Retina (tissue), 1 donor: ENCODE measurements at regions not wholly inside any gene's neighbourhood (a gene's known extent, or its start where the extent isn't known, plus 50 kb on each side); places are given as distances from the start of the nearest gene placed in this dataset.

Source experiments
- DNase-seq: peaks from one replicate; pipeline ENCODE4 v3.0.0-alpha.2; 2016

DNA sequence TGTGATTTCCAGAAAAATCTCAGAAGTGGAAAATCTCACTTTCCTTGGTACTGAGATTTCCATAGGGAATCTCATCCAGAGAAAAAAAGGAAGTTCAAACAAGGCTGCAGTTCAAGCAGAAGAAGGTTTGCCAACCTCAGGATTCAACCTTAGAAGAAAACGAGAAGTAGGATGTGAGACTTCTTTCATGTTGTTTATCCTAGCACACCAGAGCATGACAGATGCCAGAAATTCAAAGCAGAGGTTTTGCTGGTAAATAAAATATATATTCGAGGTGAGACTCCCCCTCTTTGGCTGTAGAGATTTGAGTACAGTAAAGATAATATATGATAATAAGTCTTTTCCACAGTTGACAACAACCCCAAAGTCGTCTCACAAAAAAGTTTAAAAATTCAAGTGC lies 116.9 kb upstream of the SMC2 start:
- DNase-seq, result no peak

DNA sequence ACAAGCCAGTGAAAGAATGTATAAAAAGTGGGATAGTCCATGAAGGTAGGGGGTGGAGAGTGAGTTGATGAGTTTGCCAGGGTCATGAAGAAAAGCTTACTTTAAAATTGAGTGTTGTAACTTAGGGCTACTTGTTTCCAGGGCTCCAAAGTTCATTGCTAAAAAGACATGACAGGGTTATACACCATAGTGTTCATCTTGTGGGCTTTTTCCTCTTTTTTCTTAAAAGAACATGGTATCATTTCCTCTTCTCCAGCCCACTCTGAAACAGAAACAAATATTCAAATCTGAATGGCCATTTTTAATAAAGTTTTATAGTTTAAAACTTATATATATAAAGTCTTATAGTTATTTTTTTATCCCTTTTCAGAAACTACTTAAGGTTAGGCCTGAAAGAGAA lies 115.7 kb upstream of the SMC2 start:
- no peak for DNase-seq

DNA sequence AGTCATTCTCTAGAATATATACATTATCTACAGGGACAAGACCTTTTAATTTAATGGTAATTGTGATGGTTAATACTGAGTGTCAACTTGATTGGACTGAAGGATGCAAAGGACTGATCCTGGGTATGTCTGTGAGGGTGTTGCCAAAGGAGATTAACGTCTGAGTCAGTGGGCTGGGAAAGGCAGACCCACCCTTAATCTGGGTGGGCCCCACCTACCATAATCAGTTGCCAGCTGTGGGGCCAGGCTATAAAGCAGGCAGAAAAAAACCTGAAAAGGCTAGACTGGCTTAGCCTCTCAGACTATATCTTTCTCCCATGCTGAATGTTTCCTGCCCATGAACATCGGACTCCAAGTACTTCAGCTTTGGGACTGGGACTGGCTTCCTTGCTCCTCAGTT lies 112.2 kb upstream of the SMC2 start:
- no peak for DNase-seq

DNA sequence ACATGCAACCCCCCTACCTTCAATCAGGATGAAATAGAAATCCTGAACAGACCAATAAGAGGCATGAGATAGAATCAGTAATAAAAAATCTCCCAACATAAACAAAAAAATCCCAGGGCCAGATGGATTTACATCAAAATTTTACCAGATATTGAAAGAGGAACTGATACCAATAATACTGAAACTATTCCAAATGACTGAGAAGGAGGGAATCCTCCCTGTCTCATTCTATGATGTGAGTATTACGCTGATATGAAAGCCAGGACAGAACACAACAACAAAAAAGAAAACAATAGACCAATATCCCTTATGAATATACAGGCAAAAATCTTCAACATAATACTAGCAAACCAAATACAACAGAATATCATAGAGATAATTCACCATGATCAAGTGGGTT lies 109.0 kb upstream of the SMC2 start:
- no peak for DNase-seq

DNA sequence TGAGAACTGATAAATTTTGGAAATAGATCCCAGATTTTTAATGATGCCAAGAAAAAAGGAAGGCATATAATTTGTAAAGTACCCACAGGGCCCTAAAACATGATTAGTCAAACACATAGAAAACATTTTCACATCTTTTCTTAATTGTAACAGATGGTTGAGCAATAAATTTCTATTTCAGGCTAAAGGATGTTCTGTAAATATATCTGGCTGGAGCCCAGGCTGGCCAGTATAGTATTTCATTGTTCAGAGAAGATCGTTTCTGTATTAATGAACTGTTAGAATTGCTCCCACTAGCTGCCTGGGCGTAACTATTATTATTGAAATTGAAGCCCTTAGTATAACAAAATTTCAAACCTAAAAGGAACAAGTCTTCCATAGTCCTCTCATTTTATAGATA lies 105.3 kb upstream of the SMC2 start:
- DNase-seq, result no peak

DNA sequence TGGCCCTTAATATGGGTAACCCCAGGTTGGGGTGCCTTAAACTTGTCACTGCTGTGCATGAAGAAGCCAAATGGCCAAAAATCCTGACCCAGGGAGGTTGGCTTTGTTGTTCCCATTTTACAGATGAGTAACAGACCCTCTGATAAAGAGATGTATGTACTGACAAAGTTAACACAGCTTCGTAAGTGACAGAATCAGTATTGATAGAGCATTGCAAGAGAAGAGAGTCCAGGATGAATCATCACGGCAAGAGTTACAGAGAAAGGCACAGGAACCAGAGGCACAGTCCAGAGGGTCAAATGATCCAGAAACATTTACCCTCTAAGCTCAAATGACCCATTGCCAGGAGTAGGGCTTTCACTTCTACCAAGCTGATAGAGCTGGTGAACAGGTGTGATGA lies 103.8 kb upstream of the SMC2 start:
- no peak for DNase-seq

DNA sequence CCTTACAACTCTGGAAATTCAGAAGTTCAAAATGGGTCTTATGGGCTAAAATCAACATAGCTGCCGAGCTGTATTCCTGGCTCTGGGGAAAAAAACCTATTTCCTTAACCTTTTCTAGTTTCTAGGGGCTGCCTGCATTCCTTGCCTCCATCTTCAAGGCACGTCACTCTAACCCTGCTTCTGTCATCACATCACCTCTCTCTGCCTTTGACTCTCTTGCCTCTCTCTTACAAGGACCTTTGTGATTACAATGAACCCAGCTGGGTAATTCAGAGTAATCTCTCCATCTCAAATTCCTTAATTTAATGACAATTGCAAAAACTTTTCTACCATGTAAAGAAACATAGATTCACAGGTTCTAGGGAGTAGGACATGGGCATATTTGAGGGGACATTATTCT lies 103.1 kb upstream of the SMC2 start:
- no peak for DNase-seq

DNA sequence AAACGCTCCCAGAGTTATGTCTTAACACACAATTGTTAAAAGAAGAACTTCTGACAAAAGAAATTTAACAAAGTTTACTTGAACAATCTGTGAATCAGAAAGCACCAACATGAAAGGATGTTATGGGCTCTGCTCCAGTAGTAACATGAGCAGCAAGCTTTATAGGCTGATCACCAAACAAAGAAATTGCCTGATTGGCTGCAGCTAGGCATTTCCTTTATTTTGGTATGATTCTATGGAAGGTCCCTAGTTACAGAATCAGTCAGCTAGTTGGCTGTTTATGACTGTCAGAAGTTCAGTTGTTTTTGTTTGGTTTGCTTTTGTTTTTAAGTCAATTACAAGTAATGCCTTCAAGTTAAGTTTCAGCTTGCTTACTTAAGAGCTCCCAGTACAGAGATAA lies 102.4 kb upstream of the SMC2 start:
- DNase-seq, result no peak

DNA sequence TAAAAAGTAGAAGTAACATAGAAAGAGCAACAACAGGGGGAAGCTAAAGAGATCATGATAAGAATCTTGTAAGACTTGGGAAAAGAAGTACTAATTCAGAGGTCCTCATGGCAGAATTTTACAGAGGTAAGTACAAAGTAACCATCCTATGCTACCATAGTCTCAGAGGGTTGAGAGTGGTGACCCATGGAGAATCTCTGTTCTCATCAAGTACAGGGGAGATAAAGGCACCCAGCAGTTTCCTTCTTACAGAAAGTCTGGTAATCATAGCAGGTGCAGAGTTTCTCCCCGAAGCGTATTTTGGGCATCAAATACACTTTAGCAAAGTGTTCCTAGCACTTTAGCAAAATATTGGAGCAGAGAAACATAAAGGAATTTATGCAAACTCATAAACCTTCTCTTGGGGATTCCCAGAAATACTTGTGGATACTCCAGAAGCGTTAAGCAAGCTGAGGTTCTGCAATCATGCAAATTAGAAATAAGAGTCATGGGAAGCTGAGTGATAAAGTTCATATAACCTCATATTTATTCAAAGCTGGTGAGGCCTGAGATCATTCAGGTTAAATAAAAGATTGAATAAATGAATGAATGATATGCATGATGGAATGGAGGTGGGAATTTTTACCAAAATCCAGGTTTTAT lies 101.0 kb upstream of the SMC2 start:
- DNase-seq, result no peak

DNA sequence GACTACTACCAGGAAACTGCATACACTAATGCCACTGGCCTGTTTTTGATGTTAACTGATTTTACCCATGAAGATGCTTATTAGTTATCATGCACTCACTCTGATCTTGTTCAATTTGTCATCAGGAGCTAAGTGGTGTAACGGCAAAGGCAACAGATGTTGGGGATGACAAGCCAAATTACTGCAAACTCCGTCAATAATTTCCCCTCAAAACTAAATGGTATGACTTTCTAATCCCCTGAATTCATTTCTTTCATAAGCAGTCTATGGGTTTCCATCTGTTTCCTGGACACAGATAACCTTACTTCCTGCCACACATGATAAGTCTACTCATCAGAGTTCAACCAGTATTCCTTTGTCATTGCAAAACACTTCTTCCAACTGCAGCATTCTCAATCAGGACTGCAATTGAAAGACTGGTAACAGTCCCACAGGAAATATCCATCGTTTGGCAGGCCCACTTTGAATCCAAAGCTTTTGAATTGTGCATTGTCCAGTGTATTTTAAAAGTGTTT lies 96.2 kb upstream of the SMC2 start:
- no peak for DNase-seq

DNA sequence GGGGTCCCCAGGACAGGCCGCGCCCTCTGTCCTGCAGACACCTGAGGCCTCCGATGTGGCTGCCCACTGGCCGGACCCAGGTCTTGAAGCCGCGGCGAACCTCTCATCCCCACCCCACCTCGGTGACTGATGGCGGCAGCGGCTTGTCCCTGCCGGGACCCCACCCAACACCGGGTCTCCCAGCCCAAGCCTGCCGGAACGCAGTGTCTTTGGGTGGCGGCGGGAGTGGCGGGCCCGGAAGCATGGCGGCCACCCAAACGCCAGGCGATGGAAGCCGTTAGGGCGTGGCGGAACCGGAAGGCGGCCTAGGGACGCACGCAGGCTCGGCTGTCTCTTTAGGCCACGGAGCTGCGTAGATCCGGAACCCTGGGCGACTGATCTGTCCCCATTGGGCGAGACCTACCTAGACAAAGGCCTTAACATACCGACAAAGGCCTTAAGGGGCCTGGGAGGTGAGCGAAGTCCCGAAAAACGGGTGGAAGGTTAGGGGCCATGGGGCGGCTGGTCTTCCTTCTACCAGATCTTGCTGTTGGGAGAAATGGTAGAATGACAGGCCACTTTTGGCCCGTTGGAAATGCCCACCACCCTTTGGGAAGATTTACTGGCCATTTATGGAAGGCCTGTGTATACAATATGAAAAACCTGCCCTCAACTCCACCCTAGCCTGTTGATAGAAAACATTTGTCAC lies 94.6 kb upstream of the SMC2 start:
- no peak for DNase-seq

DNA sequence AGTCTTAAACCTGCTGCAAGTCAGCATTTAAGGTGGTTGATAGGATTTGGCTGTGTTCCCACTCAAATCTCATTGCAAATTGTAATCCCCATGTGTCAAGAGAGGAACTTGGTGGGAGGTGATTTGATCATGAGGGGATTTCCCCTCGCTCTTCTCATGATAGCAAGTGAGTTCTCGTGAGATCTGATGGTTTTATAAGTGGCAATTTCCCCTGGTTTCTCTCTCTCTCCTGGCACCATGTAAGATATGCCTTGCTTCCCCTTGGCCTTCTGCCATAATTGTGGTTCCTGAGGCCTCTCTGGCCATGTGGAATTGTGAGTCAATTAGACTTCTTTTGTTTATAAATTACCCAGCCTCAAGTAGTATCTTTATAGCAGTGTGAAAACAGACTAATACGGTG lies 84.3 kb upstream of the SMC2 start:
- no peak for DNase-seq

DNA sequence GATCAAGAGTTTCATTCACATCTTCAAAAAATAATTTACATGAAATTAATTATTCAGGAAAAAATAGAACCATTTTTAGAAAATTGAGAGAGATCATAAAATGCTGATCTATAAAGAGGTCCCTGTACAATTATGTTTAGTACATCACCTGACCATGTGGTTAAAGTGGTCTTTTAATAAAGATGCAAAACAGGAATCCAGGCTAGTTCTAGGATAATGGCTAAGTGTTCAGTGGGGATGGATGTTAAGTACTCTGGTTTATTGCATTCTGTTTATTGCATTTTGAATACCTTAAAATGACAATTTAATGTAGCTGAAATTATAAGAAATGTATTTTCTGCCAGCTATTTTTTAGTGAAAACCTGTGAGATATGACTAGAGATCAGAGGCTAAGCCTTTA lies 72.0 kb upstream of the SMC2 start:
- DNase-seq, result no peak

DNA sequence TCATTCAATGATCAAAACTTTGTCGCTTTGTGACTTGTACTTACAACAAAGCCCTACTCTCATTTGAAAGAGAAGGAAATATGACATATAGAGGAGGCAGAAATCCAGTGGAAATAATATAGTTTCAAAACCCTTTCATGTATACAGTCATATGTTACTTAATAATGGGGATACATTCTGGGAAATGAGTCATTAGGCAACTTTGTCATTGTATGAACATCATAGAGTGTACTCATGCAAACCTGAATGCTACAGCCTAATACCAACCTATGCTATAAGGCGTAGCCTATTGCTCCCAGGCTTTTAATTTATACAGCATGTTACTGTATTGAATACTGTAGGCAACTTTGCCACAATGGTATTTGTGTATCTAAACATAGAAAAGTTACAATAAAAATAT lies 69.0 kb upstream of the SMC2 start:
- DNase-seq, result no peak

DNA sequence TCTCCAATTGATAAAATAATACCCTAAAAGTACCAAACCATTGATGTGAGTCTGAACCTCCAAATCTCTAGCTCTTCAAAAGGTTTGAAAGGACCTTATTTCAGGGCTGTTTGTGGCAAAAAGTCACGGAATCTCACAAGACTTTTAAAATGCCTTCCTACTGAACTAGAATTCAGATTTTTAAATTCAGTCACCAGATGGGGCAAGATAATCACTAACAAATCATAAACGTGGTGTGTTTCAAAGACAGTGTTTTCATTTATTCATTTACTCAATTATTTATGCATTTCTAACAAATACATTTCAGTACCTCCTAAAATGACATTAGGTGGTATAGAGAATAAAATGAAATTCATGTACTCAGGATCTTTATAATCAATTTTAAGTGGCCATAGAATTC lies 68.2 kb upstream of the SMC2 start:
- DNase-seq, result peak; percentile 5

DNA sequence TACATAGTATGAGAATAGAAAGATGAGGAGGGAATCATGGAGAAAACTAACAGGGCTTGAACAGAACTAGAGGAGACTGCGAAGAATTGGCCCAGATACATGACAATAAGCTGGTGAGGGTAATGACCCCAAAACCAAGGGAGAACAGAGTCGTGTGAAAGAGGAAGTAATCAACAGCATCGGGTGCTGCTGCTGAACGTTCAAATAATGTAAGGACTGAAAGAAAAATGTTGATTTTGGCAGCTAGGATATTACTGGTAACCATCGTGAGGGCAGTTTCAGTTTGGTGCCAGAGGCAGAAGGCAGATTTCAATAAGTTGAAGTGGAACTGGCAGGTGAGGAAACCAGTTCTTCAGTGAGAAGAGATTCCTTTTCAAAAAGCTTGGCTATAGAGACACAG lies 66.8 kb upstream of the SMC2 start:
- DNase-seq, result no peak

DNA sequence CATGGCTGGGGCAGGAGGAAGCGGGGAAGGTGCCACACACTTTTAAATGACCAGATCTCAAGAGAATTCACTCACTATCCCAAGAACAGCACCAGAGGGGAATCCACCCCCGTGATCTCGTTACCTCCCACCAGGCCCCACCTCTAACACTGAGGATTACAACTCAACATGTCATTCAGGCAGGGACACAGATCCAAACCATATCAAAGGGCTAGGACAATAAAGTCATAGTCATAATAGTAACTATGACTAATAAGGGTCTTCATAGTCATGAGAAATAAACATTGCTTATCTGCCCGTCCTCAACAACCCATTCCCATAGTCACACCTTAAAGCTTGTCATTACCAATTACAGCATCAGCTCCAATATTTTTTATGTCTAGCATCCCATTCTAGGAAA lies 65.3 kb upstream of the SMC2 start:
- no peak for DNase-seq
